ENCODE measurements at regions not wholly inside any gene's neighbourhood (a gene's known extent, or its start where the extent isn't known, plus 50 kb on each side); places are given as distances from the start of the nearest gene placed in this dataset.

GRCh38 chr18:28816155-28816554 is 639.2 kb upstream of the CDH2 start:
- TF ChIP-seq CTCF (IDR thresholded peaks at IDR 0.05), result no peak
- no peak for DNase-seq (ENCODE audit: low spot score)
- no peak overlapping the region for H3K27ac ChIP-seq
- H3K4me3 ChIP-seq, result no peak overlapping the region

GRCh38 chr18:28814365-28814764 is 637.4 kb upstream of the CDH2 start:
- DNase-seq (ENCODE audit: low spot score), result no peak
- no peak overlapping the region for H3K4me3 ChIP-seq
- TF ChIP-seq CTCF (IDR thresholded peaks at IDR 0.05), result no peak
- H3K27ac ChIP-seq, result no peak overlapping the region

- H3K4me3 ChIP-seq, result no peak overlapping the region
- no peak for TF ChIP-seq CTCF (IDR thresholded peaks at IDR 0.05)
- H3K27ac ChIP-seq, result no peak overlapping the region
- no peak for DNase-seq (ENCODE audit: low spot score)
Observed at GRCh38 chr18:28808373-28808772, 631.4 kb upstream of the CDH2 start.

GRCh38 chr18:28805491-28805890 is 628.6 kb upstream of the CDH2 start:
- Histone ChIP-seq H3K4me3 (no peak overlapping the region), H3K27ac (no peak overlapping the region)
- no peak for TF ChIP-seq CTCF (IDR thresholded peaks at IDR 0.05)
- DNase-seq (ENCODE audit: low spot score), result no peak

- no peak for DNase-seq (ENCODE audit: low spot score)
- no peak overlapping the region for H3K27ac ChIP-seq
- H3K4me3 ChIP-seq, result no peak overlapping the region
- TF ChIP-seq CTCF (IDR thresholded peaks at IDR 0.05), result no peak
Observed at GRCh38 chr18:28804512-28805202, 627.7 kb upstream of the CDH2 start.

- Histone ChIP-seq H3K27ac (no peak overlapping the region), H3K4me3 (no peak overlapping the region)
- TF ChIP-seq CTCF (IDR thresholded peaks at IDR 0.05), result no peak
- no peak for DNase-seq (ENCODE audit: low spot score)
Observed at GRCh38 chr18:28802546-28802945, 625.6 kb upstream of the CDH2 start.

GRCh38 chr18:28801876-28802275 is 624.9 kb upstream of the CDH2 start:
- H3K27ac ChIP-seq, result no peak overlapping the region
- no peak for DNase-seq (ENCODE audit: low spot score)
- H3K4me3 ChIP-seq, result no peak overlapping the region
- no peak for TF ChIP-seq CTCF (IDR thresholded peaks at IDR 0.05)
